GM18520 (cell line): ENCODE measurements at regions not wholly inside any gene's neighbourhood (a gene's known extent, or its start where the extent isn't known, plus 50 kb on each side); places are given as distances from the start of the nearest gene placed in this dataset.

Experiments used
- ATAC-seq: cut with Tn5 transposase; IDR thresholded peaks from one replicate; pipeline ENCODE4 v1.9.1; 2021; ENCODE audit not compliant: unreplicated experiment

DNA sequence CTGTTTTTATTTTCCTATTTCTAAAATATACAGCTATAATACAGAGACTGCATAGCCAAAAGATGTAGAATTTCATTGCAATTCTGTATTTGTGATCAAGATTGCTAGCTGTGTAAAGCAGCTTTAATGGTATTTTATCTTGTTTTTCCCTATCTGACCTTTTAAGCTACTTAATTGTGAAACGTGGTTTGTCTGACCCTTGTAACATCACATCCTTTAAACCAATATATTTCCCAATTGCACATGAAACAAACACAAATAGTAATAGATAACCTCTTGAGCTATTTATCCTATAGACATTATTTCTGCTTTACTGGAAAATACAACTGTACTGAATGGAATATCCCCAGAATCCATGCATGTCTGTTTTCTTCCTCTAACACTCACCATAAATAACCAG is 112.2 kb upstream of the PLPPR4 start:
- no peak for ATAC-seq

GRCh38 chr1:99163671-99164070 is 100.6 kb upstream of the PLPPR4 start:
- no peak for ATAC-seq

- peak; percentile 63 for ATAC-seq
These were observed 93.8 kb upstream of the PLPPR4 start for GRCh38 chr1:99170516-99170915.

GRCh38 chr1:99171184-99171813 is 93.0 kb upstream of the PLPPR4 start:
- ATAC-seq = no peak

DNA sequence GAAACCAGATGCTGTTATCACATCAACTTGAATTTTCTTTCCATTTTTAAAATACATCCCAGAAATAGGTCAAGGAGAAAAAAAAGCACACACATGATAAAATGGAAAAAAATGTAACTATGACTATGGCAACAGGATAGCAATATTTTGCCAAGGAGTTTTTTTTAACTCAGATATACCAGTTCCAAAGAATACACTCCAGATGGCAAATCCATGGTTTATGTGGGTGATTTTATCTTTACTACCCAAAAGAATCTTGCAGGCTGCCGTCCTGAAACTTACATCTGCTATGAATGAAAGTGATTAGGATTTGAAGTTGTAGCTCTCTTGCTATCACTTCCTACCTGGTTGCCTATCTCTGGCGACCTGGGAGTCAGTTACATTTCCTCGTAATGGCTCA is 91.0 kb upstream of the PLPPR4 start:
- ATAC-seq = no peak

GRCh38 chr1:99173900-99174299 is 90.4 kb upstream of the PLPPR4 start:
- no peak for ATAC-seq

DNA sequence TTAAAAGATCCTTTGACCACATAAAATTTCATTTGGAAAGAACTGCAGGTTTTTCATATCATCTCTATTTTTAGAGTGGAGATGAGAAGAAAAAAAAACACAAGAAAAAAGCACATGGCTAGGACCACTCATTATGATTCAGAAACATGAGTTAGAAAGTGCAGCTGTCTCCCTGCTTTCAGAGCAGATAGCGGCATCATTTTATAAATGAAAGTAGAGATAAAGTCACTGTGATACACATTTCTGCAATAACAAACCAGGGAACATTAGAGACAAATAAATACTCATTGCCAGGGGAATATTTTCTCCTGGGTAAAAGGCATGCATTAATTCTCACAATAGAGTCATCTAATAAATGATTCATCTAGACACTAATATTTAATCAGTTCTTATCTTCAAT is 87.5 kb upstream of the PLPPR4 start:
- no peak for ATAC-seq

DNA sequence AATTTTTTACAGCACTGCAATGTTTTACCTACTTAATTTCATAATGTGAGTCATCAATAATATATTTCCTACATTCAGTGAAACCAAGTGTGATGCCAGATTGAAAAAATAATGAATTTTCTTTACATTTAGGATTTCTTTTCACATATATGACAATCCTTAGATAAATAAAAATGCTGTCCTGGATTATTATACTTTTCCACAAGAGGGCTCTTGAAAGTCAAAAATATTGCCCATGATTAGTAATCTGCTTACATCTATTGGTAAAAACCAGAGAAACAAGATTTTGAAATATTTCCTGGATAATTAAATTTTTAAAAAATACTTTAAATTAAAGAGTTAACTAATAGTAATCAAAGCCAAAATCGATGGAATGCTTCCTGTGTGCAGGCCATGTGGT is 86.8 kb upstream of the PLPPR4 start:
- ATAC-seq = no peak

DNA sequence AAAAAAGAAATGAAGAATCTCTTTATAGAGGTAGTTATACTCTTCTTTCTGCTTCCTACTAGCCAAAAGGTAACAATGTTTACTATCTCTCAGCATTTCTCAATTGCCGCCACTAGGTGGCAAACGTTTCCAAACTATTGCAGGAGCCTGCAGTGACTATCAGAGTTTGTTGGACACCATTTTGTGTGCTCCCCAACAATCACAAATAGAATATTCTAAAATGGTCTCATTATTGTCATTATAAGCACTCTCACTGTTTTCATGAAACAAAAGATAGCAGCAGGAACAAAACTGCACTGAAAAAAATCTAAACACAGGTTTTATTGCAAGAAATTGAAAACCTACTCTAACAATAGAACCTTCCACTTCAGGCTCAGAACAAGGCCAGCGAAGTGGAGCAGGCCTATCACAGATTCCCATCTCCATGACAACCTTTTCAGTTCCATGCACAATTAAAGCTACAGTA is 83.9 kb upstream of the PLPPR4 start:
- peak; percentile 98 for ATAC-seq

DNA sequence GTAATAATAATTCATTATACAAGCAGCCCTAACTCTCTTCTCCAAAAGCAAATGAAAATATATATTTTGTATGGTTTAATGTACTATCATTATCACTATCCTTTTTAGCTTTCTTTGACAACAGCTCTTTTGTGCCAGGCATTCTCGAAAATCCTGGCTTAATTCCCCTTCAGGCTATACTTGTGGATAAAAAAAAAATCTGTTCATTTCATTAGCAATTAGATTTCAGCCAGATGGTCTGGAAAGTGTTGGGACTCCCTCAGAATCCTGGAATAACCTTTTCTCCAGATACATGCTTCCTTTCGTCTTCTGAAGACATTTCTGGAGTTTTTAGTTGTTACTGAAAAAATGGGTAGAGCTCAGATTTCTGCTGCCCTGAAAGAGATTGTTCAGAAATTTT is 83.4 kb upstream of the PLPPR4 start:
- ATAC-seq = no peak

DNA sequence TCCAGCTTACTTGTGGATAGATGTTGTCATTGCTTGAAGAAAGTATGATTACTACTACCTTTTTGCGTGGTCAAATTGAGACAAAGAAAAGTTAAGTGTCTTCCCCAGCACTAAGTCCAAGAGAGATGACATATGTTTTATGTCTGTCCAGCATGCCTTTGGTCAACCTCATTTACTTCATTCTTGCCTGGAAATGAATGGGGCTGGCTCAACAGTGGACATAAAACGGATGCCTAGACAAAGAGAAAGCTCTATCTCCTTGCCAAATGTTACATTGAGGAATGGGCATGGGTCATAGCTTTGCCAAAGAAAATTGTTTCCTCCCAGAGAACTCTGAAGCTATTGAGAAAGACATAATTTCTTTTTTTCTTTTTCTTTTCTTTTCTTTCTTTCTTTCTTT is 82.4 kb upstream of the PLPPR4 start:
- no peak for ATAC-seq

GRCh38 chr1:99185196-99185595 is 79.1 kb upstream of the PLPPR4 start:
- no peak for ATAC-seq

- no peak for ATAC-seq
These were observed 70.9 kb upstream of the PLPPR4 start for GRCh38 chr1:99193431-99193830.

DNA sequence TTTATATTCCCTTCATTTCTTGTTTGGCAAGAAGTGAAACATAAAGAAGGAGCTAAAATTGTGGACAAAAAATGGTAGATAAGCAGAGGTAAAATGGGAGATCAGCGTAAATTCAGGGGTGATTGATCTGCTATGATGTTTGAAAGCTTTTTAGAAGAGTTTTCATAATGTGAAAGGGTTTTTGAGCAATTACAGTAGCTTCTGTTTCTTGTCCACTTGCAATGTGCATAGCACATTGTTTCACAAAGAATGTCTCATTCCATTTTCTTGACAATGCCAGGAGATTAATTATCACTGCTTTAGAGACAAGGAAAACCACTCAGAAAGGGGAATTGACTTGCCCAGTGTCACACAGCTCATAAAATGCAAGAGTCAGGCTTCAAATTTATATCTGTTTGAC is 65.9 kb upstream of the PLPPR4 start:
- ATAC-seq = no peak

DNA sequence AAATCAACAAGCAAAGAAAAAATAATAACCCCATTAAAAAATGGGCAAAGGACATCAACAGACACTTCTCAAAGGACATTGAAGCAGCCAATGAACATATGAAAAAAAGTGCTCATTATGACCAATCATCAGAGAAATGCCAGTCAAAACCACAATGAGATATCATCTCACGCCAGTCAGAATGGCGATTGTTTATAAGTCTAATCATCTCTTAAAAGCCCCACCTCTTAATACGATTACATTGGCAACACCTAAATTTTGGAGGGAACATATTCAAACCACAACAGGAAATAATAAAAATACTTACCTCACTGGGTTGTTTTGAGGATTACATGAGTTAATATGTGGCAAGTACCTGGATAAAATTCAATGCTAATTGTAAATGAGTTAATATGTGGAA is 57.1 kb upstream of the PLPPR4 start:
- no peak for ATAC-seq
